DND-41 (cell line): ENCODE measurements at regions not wholly inside any gene's neighbourhood (a gene's known extent, or its start where the extent isn't known, plus 50 kb on each side); places are given as distances from the start of the nearest gene placed in this dataset.

ENCODE experiments used
- ATAC-seq: fragments of 200-7000 bp; cut with Tn5 transposase; 3 replicates; pipeline ENCODE4 v1.9.1; 2021; ENCODE audit warnings: low read depth; ENCODE audit not compliant: insufficient read depth
- DNase-seq: peaks from one replicate; pipeline ENCODE4 v3.0.0-alpha.2; 2020
- H2AFZ ChIP-seq: 2 replicates; pipeline ENCODE4 v1.6.0; 2012; ENCODE audit warnings: low read depth, low read length
- H3K27ac ChIP-seq: 2 replicates; pipeline ENCODE4 v1.5.1; 2012; ENCODE audit warnings: low read length, inconsistent platforms
- H3K27me3 ChIP-seq: fragments of 200-600 bp; sonication (generic); 2 replicates; pipeline ENCODE4 v1.6.0; 2012; ENCODE audit warnings: low read length, mild to moderate bottlenecking, inconsistent platforms; ENCODE audit not compliant: insufficient read depth, poor library complexity
- H3K36me3 ChIP-seq: 2 replicates; pipeline ENCODE4 v1.5.1; 2012; ENCODE audit warnings: low read length, inconsistent platforms; ENCODE audit not compliant: insufficient read depth
- H3K4me1 ChIP-seq: 2 replicates; pipeline ENCODE4 v1.5.1; 2012; ENCODE audit warnings: mild to moderate bottlenecking, low read length; ENCODE audit not compliant: insufficient read depth
- H3K4me2 ChIP-seq: 2 replicates; pipeline ENCODE4 v1.6.0; 2012; ENCODE audit warnings: mild to moderate bottlenecking, moderate library complexity, low read length, inconsistent platforms; ENCODE audit not compliant: insufficient read depth
- H3K4me3 ChIP-seq, 2 experiments: fragments of 200-600 bp in 1 of 2; shearing (Covaris generic) in 1 of 2; 2 replicates each; pipeline ENCODE4 v1.5.1; 2012 to 2016; ENCODE audit warnings: inconsistent platforms in 2 of 2, low read length in 2 of 2, mild to moderate bottlenecking in 2 of 2, low read depth in 1 of 2, moderate library complexity in 1 of 2
- H3K79me2 ChIP-seq: 2 replicates; pipeline ENCODE4 v1.6.0; 2012; ENCODE audit warnings: low read length, inconsistent platforms; ENCODE audit not compliant: insufficient read depth
- H3K9ac ChIP-seq: 2 replicates; pipeline ENCODE4 v1.6.0; 2012; ENCODE audit warnings: low read depth, mild to moderate bottlenecking, inconsistent platforms, low read length, moderate library complexity
- H3K9me3 ChIP-seq: 2 replicates; pipeline ENCODE4 v1.5.1; 2012; ENCODE audit warnings: low read length, moderate library complexity, mild to moderate bottlenecking, inconsistent platforms; ENCODE audit not compliant: insufficient read depth, severe bottlenecking
- H4K20me1 ChIP-seq: 2 replicates; pipeline ENCODE4 v1.6.0; 2012; ENCODE audit warnings: low read length; ENCODE audit not compliant: insufficient read depth
- EZH2 ChIP-seq: IDR thresholded peaks from 3 replicates; pipeline ENCODE4 v1.6.1; 2012; ENCODE audit warnings: borderline replicate concordance, low read depth, mild to moderate bottlenecking, moderate library complexity, low read length, inconsistent platforms; ENCODE audit not compliant: severe bottlenecking
- TF ChIP-seq, protein P1 (sequence below): IDR thresholded peaks from 2 replicates; pipeline ENCODE4 v1.5.1; 2012; ENCODE audit warnings: borderline replicate concordance, low read length, moderate library complexity, mild to moderate bottlenecking; ENCODE audit not compliant: poor library complexity, severe bottlenecking; ENCODE audit errors: extremely low read depth

DNA sequence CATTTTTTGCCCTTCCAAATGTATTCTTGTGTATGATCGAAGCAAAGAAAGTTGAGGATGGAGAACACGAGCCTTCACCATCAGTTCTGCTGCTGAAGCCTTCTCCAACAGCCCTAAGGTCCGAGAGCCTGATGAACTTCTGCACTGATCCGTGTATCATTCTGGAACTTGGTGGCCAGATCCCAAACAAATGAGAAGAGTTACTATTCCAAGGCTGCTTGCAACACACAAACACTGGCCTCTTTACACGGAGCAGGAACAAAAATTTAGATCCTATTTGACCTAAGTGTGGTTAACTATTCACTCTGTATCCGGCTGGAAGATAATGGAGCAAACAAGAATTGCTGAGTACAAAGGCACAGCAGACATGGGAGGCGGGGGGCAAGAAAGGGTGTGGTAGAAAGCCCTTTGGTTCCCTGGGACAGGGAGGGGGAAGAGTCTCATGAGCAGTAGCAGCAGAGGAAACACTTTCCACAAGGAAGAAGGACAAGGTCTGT lies 282.9 kb downstream of the SOX9 start:
- Histone ChIP-seq H3K9ac (no peak overlapping the region), H4K20me1 (no peaks in the 10 kb centered on the region), H3K27me3 (no peaks in the 10 kb centered on the region), H3K79me2 (no peaks in the 10 kb centered on the region), H3K4me3 (no peak overlapping the region), H3K36me3 (no peaks in the 10 kb centered on the region), H2AFZ (no peak overlapping the region), H3K27ac (no peak overlapping the region), H3K4me2 (no peak overlapping the region), H3K9me3 (no peaks in the 10 kb centered on the region), H3K4me1 (no peaks in the 10 kb centered on the region)
- ATAC-seq (no peak), DNase-seq (no peak)
- TF ChIP-seq, protein P1, sequence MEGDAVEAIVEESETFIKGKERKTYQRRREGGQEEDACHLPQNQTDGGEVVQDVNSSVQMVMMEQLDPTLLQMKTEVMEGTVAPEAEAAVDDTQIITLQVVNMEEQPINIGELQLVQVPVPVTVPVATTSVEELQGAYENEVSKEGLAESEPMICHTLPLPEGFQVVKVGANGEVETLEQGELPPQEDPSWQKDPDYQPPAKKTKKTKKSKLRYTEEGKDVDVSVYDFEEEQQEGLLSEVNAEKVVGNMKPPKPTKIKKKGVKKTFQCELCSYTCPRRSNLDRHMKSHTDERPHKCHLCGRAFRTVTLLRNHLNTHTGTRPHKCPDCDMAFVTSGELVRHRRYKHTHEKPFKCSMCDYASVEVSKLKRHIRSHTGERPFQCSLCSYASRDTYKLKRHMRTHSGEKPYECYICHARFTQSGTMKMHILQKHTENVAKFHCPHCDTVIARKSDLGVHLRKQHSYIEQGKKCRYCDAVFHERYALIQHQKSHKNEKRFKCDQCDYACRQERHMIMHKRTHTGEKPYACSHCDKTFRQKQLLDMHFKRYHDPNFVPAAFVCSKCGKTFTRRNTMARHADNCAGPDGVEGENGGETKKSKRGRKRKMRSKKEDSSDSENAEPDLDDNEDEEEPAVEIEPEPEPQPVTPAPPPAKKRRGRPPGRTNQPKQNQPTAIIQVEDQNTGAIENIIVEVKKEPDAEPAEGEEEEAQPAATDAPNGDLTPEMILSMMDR, result no peak
- no peak for TF ChIP-seq EZH2

DNA sequence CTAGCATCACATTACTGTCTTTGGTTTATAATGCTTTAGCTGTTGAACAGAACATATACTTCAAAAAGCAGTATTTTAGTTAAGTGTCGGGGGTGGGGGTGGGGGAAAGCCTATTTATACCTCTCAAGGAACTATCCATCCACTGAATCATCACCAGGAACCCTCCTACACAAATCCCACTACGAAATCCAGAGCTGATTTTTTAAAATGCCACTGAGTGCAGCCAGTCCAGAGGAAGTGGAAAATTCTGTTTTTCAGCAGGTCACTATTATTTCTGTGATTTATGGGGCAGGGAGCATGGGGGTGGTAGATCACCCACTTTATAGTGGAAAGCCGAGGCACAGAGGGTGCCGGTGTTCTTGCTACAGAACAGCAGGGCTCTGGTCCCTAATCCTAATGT lies 284.1 kb downstream of the SOX9 start:
- no peak overlapping the region for H3K4me2 ChIP-seq
- no peak overlapping the region for H3K4me3 ChIP-seq
- H3K79me2 ChIP-seq, result no peaks in the 10 kb centered on the region
- no peak overlapping the region for H3K9ac ChIP-seq
- no peak overlapping the region for H2AFZ ChIP-seq
- ATAC-seq (no peak), DNase-seq (no peak)
- H3K36me3 ChIP-seq, result no peaks in the 10 kb centered on the region
- H3K4me1 ChIP-seq, result no peaks in the 10 kb centered on the region
- no peaks in the 10 kb centered on the region for H3K9me3 ChIP-seq
- TF ChIP-seq EZH2, result no peak
- TF ChIP-seq, protein P1, result no peak
- no peaks in the 10 kb centered on the region for H4K20me1 ChIP-seq
- H3K27me3 ChIP-seq, result no peaks in the 10 kb centered on the region
- no peak overlapping the region for H3K27ac ChIP-seq

DNA sequence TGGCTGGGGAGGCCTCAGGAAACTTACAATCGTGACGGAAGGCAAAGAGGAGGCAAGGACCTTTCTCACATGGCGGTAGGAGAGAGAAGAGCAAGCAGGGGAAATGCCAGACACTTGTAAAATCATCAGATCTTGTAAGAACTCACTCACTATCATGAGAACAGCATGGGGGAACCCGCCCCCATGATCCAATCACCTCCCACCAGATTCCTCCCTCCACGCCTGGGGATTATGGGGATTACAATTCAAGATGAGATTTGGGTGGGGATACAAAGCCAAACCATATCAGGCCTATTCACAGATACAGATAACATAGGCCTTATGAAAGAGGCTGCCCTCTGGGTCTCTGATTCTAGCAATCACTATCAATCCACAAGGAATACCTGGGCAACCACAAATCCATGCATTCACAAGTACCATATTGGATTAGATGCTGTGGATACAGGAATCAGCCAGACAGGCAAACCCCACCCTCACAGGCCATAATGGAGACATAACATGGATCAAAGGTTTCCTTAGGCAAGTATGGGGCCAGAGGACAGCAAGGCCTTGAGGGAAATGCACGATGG lies 284.9 kb downstream of the SOX9 start:
- Histone ChIP-seq H3K4me3 (no peak overlapping the region), H3K9ac (no peak overlapping the region), H3K9me3 (no peaks in the 10 kb centered on the region), H3K36me3 (no peaks in the 10 kb centered on the region), H3K27ac (no peak overlapping the region), H3K4me2 (no peak overlapping the region), H4K20me1 (no peaks in the 10 kb centered on the region), H3K27me3 (no peaks in the 10 kb centered on the region), H2AFZ (no peak overlapping the region), H3K79me2 (no peaks in the 10 kb centered on the region), H3K4me1 (no peaks in the 10 kb centered on the region)
- TF ChIP-seq EZH2, result no peak
- TF ChIP-seq, protein P1, result no peak
- ATAC-seq, result no peak
- DNase-seq, result no peak

DNA sequence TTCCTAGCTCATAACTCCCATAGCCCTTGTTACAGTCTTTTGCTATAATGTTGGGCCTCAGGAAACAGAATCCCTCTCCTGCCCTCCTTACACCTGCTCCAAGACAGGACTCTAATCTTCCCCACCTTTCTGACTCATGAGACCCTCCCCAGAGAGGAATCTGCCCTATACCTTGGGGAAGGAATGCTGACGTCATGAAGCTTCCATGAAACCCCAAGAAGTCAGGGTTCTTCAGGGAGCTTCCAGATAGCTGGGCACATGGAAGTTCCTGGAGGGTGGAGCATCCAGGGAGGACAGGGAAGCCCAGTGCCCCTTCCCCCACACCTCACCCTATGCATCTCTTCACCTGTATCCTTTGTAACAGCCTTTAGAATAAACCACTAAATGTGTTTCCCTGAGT lies 285.7 kb downstream of the SOX9 start:
- no peaks in the 10 kb centered on the region for H4K20me1 ChIP-seq
- no peak overlapping the region for H2AFZ ChIP-seq
- no peak for DNase-seq
- TF ChIP-seq, protein P1, result no peak
- TF ChIP-seq EZH2, result no peak
- H3K79me2 ChIP-seq, result no peaks in the 10 kb centered on the region
- ATAC-seq, result no peak
- no peaks in the 10 kb centered on the region for H3K27me3 ChIP-seq
- no peak overlapping the region for H3K27ac ChIP-seq
- no peaks in the 10 kb centered on the region for H3K9me3 ChIP-seq
- H3K9ac ChIP-seq, result no peak overlapping the region
- H3K4me1 ChIP-seq, result no peaks in the 10 kb centered on the region
- H3K36me3 ChIP-seq, result no peaks in the 10 kb centered on the region
- H3K4me3 ChIP-seq, result no peak overlapping the region
- H3K4me2 ChIP-seq, result no peak overlapping the region
